Activated naive CD4-positive, alpha-beta T cell treated with Interleukin-2 at 50 U/mL for 16 hours (primary cell): ENCODE measurements at regions not wholly inside any gene's neighbourhood (a gene's known extent, or its start where the extent isn't known, plus 50 kb on each side); places are given as distances from the start of the nearest gene placed in this dataset.
"Not testable (repeated sequence)": the region's sequence is repeated elsewhere in the genome, so short reads cannot be mapped to it uniquely, and the experiment has no call there.

Experiments
- DNase-seq: peaks from one replicate; pipeline ENCODE4 v3.0.0-alpha.2; 2020

DNA sequence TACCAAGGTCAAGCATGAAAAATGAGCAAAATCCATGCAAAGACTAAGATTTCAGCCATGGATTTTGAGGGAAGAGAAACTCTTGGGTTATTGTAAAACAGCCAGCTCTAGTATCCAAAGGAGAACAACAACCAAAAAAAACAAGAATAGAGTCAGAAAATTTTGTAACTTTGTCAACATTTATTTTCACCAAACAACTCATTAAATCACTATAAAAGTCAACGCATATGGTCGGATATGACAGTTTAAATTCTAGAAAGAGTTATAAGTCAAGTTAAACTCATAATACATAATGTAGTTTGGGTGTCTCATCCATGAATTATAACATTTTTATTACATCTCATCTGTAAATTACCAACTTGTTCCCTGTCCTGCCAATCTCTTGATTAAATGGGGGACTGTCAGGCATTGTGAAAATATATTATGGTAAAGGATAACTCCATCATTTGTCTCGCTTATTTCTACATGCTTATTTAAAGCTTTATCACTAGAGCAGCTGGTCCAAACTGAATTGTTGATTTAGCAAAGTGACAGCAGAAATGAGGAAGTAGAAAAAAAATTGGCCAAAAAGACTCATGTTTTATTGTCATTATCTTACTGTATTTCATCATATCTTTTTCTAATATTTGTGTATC lies 224.8 kb upstream of the NOCT start:
- no peak for DNase-seq

DNA sequence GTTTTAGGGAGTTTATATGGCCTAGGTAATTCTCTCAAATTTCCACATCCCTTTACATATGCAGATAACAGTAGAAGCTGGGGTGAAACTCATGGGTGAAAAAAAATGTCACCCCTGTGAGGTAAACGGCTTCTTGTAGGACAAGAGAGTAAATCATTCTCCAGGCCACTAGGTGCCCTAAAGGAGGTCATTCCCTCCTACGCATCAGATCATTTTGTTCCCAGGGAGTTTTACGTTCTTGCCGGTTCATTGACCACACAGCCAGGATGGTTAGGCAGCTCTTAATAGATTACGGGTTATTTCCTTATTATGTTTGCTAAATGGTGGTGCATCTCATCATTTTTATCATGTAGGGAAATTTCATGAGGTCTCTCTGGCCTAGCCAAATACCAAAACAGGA lies 225.8 kb upstream of the NOCT start:
- no peak for DNase-seq

DNA sequence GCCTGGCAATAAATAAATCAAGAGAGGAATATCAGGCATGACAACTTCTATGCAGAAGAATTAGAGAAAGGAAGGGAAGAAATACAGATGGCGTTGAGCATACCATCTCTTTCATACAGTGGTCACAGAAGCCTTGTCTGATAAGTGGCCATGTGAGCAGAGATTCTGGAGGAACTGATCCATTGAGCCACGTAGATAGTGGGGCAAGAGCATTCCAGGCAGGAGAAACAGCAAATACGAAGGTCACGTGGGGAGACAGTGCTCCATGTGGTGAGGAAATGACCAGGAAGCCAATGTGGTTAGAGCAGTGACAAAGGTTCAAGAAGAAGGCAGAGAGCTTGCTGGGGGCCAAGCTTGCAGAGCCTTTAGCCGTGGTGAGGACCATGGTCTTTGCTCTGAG lies 226.7 kb upstream of the NOCT start:
- no peak for DNase-seq

DNA sequence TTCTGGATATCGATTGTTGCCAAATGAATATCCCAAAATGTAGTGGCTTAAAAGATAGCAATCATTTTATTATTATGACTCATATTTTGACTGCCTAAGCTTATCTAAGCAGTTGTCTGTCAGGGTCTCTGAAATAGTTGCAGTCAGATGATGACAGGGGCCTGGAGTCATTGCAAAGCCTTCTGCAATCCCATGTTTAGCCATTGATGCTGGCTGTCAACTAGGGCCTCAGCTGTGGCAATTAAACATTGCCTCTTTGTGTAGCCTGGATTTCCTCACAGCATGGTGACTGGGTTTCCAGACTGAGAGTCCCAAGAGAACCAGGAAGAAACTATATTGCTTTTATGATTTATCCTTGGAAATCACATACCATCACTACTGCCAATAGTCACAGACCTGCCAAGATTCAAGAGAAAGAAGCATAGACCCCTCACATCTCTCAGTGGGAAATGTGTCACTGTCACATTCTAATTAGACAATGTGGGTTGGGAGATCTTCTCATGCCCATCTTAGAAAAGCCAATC lies 227.3 kb upstream of the NOCT start:
- no peak for DNase-seq

DNA sequence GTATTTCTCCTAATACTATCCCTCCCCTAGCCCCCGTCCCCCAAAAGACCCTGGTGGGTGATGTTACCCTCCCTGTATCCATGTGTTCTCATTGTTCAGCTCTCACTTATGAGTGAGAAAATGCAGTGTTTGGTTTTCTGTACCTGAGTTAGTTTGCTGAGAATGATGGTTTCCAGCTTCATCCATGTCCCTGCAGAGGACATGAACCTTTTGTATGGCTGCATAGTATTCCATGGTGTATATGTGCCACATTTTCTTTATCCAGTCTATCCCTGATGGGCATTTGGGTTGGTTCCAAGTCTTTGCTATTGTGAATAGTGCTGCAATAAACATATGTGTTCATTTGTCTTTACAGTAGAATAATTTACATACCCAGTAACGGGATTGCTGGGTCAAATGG lies 235.8 kb upstream of the NOCT start:
- DNase-seq: not testable (repeated sequence)

DNA sequence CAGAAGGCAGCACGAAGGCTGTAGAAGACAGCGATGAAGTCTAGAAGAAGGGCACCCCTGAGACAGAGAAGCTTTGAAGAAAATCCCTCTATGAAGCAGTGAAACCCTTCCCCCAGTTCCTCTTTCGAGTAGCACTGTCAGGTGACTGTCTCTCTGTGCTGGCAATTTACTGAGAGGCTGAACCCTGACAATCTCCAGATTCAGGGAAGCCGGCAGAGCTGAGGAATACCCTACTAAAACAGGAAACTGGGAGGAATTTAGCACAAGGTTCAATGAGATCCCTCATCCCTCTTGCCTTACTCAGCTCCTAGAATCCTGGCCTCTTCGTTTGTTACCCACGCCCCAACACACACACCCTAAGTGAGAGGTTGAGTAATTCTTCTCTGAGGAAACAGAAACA lies 239.7 kb upstream of the NOCT start:
- no peak for DNase-seq

DNA sequence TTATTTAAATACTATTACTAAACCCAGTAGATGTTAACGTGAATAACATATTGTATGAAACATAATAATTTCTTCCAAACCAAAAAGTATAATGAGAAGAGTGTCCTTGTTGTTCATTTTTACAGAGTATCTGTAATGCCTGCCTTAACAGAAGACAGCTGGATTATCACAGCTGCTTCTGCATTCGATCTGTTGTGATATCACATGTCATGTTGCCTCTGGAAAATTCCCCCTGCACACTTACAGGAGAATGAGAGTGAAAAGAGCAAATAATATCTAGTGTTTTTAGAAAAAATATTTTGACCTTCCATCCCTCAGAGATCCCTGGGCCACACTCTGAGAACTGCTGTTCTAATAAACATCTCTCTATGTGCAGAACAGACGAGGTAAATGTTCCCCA lies 240.1 kb upstream of the NOCT start:
- DNase-seq: no peak

DNA sequence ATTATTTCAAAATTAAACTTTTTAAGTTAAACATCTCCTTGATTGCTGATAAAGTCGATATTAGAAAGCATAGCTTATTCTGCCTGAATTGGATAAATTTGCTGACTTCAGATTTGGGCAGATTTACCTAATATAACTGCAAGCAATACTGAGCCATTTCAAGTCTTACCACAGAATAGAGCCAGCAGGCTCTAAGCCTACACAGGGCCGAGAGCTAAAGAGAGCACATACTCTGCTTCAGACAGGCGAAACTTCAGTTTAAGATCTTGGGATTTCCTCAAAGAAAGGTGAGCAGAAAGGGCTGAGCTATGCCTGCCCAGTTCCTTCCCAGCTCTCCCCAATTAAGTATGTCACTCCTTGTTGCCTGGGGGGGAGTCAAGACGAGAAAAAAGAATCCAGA lies 240.6 kb upstream of the NOCT start:
- no peak for DNase-seq

DNA sequence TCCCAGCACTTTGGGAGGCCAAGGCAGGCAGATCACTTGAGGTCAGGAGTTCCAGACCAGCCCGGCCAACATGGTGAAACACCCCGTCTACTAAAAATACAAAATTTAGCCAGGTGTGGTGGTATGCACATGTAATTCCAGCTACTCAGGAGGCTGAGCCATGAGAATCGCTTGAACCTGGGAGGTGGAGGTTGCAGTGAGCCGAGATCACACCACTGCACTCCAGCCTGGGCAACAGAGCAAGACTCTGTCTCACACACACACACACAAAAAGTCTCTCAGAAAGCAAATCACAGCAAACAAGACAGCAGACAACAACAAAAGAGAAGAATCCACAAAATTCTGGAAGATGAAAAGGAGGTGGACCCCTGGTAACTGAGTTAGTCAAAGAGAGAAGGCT lies 241.5 kb upstream of the NOCT start:
- DNase-seq: not testable (repeated sequence)

DNA sequence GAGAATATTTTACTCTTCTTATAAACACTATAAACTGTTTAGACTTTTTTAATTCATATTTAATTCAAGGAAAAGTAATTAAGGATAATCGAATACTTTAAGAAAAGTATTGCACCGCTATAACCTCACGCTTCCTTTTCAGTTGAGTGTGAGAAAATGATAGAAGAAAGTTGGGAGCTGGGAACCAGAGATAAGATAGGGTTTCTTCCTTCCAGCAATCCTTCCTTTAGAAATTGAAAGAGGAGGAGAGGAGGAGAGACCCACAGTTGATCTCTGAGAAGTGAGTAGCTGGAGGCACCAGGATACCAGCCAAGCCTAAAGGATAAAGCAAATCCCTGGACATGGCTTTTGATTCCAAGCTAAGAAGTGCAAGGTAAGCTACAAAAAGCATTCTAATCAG lies 242.3 kb upstream of the NOCT start:
- DNase-seq: no peak

DNA sequence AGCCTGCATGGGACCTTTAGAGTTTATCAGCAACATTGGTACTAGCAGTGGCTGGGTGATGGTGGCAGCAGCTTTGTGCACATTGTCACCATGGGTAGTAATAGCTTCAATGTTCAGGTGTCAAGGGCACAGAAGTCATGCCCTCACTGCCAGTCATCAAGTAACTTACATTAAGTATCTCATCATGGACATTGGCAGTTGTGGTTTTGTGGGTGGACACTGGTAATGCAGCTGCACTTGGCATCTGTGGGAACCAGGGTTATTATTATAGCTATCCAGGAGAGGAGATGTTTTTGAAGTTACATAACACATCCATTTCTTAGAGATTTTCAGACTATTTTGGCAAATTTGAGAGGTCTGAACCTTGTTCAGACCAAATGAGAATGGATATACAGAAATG lies 243.2 kb upstream of the NOCT start:
- no peak for DNase-seq

DNA sequence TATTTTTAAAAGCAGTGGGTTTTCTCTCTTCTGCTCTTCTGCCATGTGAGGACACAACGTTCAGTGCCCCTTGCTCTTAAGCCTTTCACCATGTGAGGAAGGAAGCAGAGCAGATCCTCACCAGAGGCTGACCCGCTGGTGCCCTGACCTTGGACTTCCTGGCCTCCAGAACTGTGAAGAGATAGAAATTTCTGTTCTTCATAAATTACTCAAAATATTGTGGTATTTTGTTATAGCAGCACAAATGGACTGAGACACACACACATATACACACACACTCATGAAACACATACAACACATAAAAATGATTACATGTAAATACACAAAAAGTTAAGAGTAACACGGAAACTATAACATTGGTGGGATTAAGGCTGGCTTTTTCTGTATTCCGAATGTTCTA lies 244.8 kb upstream of the NOCT start:
- DNase-seq: no peak

DNA sequence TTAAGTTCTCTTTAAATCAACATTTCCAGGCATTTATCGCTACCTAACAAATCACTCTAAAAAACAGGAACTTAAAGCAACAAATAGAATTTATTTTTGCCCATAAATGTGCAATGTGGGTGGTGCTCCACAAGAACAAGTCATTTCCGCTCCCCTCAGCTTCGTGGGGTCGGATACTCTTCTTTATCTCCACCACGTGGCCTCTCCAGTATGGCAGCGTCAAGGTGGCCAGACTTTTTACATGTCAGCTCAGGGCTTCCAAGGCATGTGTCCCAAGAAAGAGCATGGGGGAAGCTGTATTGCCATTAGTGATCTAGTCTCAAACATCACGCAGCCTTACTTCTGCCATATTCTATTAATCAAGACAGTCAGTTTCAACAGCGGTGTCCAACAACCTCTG lies 249.2 kb upstream of the NOCT start:
- no peak for DNase-seq

DNA sequence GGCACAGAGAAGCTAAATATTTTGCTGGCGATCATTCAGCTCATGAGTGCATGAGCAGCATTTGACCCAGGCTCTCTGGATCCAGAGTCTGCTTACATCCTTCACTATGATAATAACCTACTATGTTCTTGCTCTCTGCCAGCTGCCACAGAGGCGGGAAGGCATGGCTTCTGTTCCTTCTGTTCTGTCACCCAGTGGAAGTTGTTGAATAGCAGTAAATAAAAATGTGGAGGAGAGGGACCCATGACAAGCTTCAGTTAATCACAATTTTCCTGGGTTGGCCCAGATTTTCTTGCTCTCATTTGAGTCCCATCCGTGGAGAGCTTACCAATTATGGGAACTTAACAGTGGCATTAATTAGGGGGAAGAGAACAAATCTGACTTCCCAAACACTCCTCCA lies 250.1 kb upstream of the NOCT start:
- no peak for DNase-seq

DNA sequence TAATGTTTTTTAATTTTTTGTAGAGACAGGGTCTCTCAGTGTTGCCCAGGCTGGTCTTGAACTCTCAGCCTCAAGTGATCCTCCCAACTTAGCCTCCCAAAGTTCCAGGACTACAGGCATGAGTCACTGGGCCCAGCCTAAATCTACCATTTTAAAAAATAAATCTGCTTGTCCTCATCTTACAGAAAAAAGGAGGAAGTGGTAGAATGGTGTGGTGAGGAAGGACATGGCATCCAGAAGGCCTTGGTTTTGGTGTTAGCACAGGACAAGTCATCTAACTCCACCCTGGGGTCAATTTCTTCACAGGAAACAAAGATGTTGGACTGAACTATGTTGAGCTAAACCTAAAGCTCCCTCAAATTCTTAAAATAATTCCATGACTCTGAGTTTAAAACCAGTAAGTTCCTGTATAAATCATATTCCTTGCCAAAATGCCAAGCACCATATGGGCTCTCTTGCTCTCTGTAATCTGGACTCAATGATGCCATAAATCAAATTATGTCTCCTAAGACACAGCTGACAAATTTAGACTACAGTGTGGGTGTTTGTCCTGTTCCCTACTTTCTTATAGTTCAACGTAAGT lies 253.9 kb upstream of the NOCT start:
- DNase-seq: no peak

DNA sequence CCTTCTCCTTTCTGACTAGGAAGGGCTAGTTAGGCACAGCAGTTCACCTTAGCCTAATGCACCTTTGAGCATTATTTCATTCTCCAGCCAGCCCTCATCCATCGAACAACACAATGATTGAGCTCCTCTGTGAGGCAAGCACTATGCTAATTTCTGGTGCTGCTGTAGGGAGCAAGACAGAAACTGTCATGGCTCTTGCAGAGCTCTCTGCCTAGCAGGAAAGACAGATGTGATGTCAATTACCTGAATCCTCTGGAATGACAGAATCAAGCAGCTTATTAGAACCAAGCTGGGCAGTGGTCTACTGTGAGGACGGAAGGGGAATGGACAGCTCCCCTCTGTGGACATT lies 256.1 kb upstream of the NOCT start:
- DNase-seq: no peak

DNA sequence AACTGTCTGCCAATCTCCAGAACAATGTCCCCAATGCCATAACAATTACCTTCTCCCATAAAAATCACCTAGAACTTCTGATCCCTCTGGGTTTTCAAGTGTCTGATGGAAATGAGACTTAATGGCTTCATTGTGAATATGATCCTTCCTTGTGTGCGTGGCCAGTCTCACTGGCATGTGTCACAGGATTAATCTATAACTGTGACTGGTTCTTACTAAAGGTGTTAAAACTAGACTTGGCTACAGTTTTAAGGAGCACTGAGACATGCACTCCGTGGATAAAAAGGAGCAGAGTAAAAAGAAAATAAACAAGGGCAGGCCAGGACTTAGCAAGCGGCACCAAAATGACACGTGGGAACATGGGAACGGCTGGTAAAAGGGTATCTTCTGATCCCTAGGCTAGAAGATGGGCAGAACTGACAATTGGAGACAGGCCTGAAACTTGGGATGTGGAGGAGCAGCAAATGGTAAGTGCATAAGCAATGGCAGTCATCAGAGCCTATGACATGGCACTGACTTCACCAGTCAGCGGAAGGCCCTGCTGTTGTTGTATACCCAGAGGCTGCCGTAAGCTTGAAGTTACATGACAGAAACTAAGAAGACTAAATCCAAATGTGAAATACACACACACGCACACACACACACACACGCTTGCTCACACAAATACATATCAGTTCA lies 256.6 kb upstream of the NOCT start:
- no peak for DNase-seq

DNA sequence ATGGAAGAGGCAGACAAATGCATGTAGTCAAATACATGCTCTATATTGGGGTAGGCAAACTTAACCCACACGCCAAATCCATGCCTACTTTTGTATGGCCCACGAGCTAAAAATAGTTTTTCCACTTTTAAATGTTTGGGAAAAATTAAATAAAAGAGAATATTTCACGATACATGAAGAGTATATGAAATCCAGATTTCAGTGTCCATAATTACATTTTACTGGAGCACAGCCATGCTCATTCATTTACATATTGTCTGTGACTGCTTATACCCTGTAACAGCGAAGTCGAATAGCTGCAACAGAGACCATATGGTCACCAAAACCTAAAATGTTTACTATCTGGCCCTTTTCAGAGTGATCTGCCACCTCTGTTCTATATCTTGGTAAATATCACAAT lies 257.4 kb upstream of the NOCT start:
- no peak for DNase-seq

DNA sequence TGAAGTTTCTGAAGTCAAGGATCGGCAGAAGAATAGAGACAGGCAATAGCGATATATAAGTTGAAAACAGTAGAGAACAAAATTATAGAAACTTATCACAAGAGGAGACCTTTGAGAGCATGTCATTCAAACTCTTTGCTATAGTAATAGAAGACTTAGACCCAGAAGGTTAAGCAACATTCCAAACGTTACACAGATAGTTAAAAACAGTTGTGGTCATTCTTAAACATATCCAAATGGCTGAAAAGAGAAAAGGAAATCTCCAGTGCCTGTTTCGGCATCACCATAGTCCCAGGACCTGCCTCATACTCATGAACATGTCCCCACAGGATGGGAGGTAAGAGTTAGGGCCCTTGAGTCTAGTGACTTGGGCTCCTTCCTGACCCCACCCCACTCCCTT lies 258.1 kb upstream of the NOCT start:
- no peak for DNase-seq

DNA sequence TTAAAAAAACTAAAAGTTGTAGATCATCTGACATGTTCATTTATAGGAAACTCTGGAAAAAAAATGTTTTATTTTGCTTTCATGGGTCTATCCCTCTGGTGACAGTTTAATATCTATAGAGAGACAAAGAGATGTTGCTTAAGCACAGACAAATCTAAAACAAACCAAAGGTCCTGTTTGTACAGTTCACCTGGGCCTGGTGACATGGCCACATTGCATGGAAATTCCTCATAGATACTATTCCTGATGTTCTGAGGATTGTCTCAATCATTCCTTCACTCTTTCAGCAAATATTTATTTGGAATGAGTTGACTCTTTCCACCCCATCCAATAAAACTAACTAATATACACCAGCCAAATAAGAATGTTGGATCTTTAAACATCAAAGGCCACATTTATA lies 259.1 kb upstream of the NOCT start:
- DNase-seq: no peak

DNA sequence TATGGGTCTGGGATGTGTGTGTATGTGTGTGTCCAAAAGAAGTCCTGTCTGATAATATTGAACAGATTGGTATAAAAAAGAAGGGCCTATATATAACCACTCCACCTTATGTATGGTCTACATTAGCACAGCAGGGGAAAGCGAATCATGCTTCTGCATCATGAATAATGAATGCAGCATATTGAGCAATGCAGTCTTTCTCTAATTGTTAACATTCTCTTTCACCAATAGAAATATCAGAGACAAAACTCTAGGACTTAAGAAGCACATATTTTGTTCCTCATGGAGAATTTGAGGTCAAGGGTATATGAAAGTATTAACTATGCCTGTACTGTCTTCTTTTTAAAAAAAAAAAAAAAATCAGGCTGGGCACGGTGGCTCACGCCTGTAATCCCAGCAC lies 264.3 kb upstream of the NOCT start:
- DNase-seq: no peak

DNA sequence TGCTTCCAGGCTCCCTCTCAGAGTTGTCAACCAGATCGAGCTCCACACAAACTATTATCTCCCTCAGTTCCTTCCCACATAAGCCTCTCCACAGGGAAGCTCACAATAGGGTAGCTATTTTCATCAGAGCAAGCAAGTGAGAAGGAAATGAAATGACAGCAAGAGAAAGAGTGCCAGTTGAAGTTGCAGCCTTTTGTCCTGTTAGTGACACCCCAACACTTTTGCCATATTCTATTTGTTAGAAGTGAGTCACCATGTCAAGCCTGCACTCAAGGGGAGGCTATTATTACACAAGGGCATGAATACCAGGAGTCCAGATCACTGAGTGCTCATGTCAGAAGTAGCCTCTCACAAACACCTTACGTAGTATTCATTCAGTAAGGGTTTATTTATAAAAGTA lies 266.3 kb upstream of the NOCT start:
- no peak for DNase-seq

DNA sequence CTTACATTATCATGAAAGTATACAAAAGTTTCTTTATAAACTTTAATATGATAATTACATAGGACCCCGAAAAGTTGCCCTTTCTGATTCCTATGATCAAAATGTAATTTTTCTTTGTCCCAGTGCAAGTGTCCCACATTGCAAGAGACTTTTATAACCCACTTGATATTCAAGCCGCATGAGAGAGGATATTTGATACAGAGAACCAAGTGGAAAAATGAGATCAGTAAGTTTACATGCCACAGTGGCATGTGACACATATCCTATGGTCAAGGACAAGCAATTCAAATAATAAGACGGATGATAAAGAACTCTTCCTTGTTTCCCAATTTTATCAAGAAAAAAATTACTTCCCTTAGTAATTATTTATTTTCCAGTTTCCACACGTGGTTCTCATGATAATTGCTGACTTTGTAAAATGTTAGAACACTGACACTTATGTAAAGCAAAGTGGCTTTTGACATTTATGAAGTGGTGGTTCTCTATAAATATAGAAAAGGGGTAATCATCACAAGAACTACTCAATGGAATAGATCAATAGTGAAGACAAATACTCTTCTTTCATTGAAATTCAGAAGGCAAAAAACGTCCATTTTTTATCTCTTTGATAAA lies 273.7 kb upstream of the NOCT start:
- DNase-seq: no peak
